HG03558 (cell line): ENCODE measurements at regions not wholly inside any gene's neighbourhood (a gene's known extent, or its start where the extent isn't known, plus 50 kb on each side); places are given as distances from the start of the nearest gene placed in this dataset.
"Not testable (repeated sequence)": the region's sequence is repeated elsewhere in the genome, so short reads cannot be mapped to it uniquely, and the experiment has no call there.

ENCODE experiments used
- ATAC-seq: cut with Tn5 transposase; IDR thresholded peaks from one replicate; pipeline ENCODE4 v1.9.1; 2021; ENCODE audit warnings: moderate number of reproducible peaks; ENCODE audit not compliant: unreplicated experiment; ENCODE audit errors: extremely low read depth

DNA sequence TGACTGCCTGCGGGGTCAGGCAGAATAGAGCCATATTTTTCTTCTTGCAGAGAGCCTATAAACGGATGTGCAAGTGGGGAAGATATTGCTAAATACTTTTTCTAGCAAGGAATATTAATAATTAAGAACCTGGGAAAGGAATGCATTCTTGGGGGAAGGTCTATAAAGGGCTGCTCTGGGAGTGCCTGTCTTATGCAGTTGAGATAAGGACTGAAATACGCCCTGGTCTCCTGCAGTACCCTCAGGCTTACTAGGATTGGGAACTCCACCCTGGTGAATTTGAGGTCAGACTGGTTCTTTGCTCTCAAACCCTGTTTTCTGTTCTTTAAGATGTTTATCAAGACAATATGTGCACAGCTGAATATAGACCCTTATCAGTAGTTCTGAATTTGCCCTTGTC, 152.5 kb upstream of the APOOL start:
- ATAC-seq, result not testable (repeated sequence)

DNA sequence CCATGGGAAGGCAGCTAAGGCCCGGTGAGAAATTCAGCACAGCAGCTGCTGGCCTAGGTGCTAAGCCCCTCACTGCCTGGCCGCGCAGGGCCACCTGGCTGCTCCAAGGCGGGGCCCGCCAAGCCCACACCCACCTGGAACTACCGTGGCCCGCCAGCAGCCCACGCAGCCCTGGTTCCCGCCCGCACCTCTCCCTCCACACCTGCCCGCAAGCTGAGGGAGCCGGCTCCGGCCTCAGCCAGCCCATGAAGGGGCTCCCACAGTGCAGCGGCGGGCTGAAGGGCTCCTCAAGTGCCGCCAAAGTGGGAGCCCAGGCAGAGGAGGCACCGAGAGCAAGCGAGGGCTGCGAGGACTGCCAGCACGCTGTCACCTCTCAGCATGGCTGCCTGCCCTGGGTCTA, 146.9 kb upstream of the APOOL start:
- ATAC-seq, result not testable (repeated sequence)

GRCh38 chrX:84858771-84859170, 144.9 kb upstream of the APOOL start:
- ATAC-seq, result not testable (repeated sequence)

DNA sequence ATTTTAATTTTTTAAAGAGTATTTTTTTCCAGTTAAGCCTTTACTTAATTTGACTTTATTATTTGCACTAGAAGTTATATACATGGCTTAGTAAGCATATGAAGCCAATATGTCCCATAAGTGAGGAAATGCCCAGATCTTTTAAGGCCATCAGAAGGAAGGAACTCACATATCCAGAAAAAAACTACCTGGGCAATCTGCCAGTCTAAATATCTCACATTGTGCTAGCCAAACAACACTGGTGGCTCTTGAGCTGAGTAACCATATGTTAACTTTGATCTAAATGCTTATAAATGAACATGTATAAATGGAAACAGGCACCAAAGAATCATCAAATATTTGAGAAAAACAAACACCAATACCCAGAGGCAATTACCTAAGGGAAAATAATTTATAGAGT, 138.6 kb upstream of the APOOL start:
- no peak for ATAC-seq

DNA sequence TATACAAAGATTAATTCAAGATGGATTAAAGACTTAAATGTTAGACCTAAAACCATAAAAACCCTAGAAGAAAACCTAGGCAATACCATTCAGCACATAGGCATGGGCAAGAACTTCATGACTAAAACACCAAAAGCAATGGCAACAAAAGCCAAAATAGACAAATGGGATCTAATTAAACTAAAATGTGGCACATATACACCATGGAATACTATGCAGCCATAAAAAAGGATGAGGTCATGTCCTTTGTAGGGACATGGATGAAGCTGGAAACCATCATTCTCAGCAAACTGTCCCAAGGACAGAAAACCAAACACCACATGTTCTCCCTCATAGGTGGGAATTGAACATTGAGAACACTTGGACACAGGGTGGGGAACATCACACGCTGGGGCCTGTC, 133.4 kb upstream of the APOOL start:
- ATAC-seq, result not testable (repeated sequence)

GRCh38 chrX:84872160-84872771, 131.4 kb upstream of the APOOL start:
- ATAC-seq, result not testable (repeated sequence)

GRCh38 chrX:84873176-84873575, 130.5 kb upstream of the APOOL start:
- no peak for ATAC-seq

GRCh38 chrX:84876876-84877275, 126.8 kb upstream of the APOOL start:
- no peak for ATAC-seq

- no peak for ATAC-seq
Measured at GRCh38 chrX:84893897-84894296, 109.8 kb upstream of the APOOL start.

DNA sequence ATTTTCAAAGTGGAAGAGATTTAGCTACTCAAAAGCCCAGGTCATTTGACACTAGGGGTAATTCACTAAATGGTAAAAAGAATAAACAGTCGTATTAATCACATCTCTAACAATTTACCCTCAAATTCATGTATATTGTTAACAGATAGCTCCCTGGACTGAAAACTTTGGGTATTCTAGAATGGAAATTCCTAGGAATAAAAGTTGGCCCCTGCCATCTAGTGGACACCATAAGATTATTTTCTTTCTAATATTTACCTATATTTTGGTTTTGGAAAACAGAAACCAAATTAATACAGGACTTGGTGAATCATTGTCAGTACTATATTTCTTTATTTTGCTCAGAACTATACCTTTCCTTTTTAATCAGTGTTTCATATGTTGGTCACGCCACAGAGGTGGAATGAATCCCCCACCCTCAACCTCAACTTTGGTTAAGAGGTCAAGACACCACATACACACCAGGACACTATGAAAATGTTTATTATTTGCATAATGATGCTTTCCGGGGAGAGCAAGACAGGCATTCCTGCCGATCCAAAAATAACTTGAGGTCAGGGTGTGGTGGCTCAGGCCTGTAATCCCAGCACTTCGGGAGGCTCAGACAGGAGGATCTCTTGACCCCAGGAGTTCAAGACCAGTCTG, 96.2 kb upstream of the APOOL start:
- no peak for ATAC-seq

DNA sequence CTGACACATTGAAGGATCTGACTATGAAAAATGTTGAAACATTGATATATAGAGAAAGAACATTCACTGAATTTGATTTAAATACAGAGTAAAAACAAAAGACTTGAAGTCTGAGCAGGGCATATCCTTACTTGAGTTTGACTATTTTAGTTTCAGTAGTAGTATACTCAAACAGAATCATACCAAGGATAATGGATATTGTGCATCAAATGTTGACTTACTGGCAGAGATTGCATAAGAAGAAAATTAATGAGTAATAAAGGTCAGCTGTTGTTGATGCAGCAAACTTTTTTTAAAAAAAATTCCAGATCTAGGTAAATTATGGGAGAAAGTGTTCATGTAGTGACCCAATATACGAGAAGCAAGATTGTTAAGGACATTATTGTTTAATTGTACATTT, 94.5 kb upstream of the APOOL start:
- no peak for ATAC-seq

DNA sequence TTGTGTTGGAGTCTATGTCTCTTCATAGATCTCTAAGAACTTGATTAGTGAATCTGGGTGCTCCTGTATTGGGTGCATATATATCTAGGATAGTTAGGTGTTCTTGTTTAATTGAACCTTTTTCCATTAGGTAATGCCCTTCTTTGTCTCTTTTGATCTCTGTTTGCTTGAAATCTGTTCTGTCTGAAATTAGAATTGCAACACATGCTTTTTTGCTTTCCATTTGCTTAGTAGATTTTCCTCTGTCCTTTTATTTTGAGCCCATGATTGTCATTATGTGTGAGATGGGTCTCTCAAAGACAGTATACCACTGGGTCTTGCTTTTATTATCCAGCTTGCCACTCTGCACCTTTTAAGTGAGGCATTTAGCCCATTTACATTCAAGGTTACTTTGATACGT, 79.1 kb upstream of the APOOL start:
- no peak for ATAC-seq

GRCh38 chrX:84932814-84933213, 70.9 kb upstream of the APOOL start:
- ATAC-seq, result no peak

DNA sequence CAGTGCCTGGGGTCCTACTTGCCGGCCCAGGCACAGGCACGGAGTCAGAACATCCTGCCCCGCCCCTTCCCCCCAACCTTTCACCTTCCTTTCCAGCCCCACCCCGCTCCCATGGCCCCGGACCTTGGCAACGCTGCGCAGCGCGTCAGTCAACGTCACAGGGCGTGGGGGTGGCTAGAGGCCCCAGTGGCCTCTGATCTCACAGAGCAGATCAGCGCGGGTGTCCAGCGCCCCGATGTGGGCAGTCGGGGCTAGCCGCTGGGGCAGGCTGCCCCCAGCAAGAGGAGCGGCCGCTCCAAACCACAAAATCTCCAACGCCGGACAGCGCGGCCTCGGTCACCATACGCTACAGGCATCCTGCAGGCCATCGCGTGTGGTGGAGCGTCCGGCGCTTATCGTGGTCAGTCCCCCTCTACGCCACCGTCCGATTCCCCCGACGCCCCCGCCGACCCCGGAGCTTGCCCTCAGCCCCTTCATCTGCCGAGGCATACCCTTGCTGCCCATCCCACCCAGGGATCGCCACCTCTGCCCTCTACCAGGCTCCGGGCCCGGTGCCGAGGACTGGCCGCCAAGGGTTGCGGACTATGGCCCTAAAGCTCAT, 69.6 kb upstream of the APOOL start:
- ATAC-seq, result no peak
